Small intestine (tissue), 7 donors: ENCODE measurements at regions not wholly inside any gene's neighbourhood (a gene's known extent, or its start where the extent isn't known, plus 50 kb on each side); places are given as distances from the start of the nearest gene placed in this dataset.
A peak's percentile ranks its signal among the peaks of the same experiment; 100 is the strongest.
"Not testable (repeated sequence)": the region's sequence is repeated elsewhere in the genome, so short reads cannot be mapped to it uniquely, and the experiment has no call there.

Experiments
- DNase-seq, 2 donors: peaks; one replicate each; pipeline versions ENCODE4 v3.0.0 to v3.0.0-alpha.2; 2013
- FAIRE-seq: peaks from 2 replicates; lab custom pipeline; 2012; peaks lifted over from hg19 to GRCh38; lab: Jason Lieb, UNC
- H3K27ac ChIP-seq, 3 donors: one replicate each; pipeline ENCODE4 v1.5.1; 2013; ENCODE audit warnings: low read length in 2 of 3, mild to moderate bottlenecking in 2 of 3, control low read depth in 1 of 3, inconsistent platforms in 1 of 3, low read depth in 1 of 3, moderate library complexity in 1 of 3
- H3K27me3 ChIP-seq, 3 donors: one replicate each; pipeline ENCODE4 v1.6.1; 2013; ENCODE audit warnings: low read length in 3 of 3, inconsistent platforms in 1 of 3; ENCODE audit not compliant: control insufficient read depth in 3 of 3, insufficient read depth in 3 of 3
- H3K36me3 ChIP-seq, 3 donors: one replicate each; pipeline ENCODE4 v1.6.1; 2013; ENCODE audit warnings: low read length in 3 of 3, inconsistent platforms in 1 of 3, low read depth in 1 of 3, mild to moderate bottlenecking in 1 of 3, moderate library complexity in 1 of 3; ENCODE audit not compliant: control insufficient read depth in 3 of 3, insufficient read depth in 2 of 3
- H3K4me1 ChIP-seq, 3 donors: one replicate each; pipeline ENCODE4 v1.6.1; 2013; ENCODE audit warnings: low read length in 2 of 3, inconsistent platforms in 1 of 3, low read depth in 1 of 3, mild to moderate bottlenecking in 1 of 3, moderate library complexity in 1 of 3; ENCODE audit not compliant: control insufficient read depth in 3 of 3, insufficient read depth in 2 of 3
- H3K4me3 ChIP-seq, 3 donors: one replicate each; pipeline ENCODE4 v1.5.1; 2013; ENCODE audit warnings: low read length in 3 of 3, control low read depth in 1 of 3, inconsistent platforms in 1 of 3, low read depth in 1 of 3, mild to moderate bottlenecking in 1 of 3, moderate library complexity in 1 of 3
- H3K9me3 ChIP-seq, 2 donors: one replicate each; pipeline ENCODE4 v1.6.1; 2013; ENCODE audit warnings: low read depth in 1 of 2, low read length in 1 of 2; ENCODE audit not compliant: control insufficient read depth in 2 of 2, insufficient read depth in 1 of 2
- whole genome bisulfite sequencing, 3 donors: extraction: QIAGEN DNeasy Blood & Tissue Kit; methylation state at CpG; one replicate each; pipeline ENCODE4 v1.1.7; 2013; 5-methylcytosine and 5-hydroxymethylcytosine counted together
- donor health status: healthy with polysubstance abuse.
- donor health status: control.
- donor health status: control.
- donor health status: Bipolar disorder and iron deficiency.
- donor health status: healthy.

DNA sequence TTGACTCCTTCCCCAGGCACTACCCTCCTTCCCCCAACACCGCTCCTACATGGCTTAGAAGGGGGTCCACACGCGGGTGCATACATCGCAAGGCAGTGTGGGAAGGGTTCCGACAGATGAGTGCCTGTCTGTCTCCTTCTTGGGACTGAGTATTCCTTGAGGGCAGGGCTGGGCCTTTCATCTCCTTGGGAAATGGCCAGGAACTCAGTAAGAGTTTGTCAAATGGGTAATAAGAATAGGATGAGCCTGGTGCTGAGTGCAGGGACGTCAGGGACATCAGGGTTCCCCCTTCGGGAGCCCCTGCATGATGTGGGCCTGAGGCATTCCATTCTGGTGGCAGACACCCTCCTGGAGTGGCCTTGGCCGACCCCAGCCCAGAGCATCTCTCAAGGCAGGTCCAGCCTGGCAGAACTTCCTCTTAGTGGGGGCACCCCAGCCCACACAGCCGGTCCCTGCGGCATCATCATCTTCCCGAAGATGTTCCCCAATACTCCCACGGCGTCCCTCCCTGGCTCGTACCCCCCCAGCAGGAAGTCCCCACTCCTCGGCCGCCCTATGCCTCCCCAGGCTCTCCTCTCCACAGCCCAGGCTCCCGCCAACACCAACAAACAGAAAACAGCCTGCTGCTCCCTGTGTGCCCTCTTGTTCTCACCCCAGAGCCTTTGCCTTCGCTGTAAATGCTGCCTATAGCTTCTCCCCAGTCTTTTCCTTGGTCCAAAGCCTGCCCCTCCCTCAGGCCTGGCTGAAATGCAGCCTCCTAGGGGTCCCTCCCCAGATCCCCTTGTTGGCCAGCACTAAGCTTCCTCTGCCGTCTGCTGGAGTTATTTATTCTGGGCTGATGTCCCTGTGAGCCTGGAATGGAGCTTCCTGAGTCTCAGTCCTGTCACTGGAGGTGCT, 67.5 kb upstream of the LCTL start:
- Histone ChIP-seq H3K4me1 (peaks cover 0 to 15% (median 0%) of the 10 kb centered on the region in 3 donors), H3K27ac (no peak overlapping the region), H3K4me3 (no peak overlapping the region), H3K9me3 (no peaks in the 10 kb centered on the region), H3K27me3 (no peaks in the 10 kb centered on the region), H3K36me3 (no peaks in the 10 kb centered on the region)
- FAIRE-seq (no peak), DNase-seq (no peak)
- 73 to 80% (median 74%) methylated on average over 19 of the region's 19 CpGs for WGBS, 3 donors

DNA sequence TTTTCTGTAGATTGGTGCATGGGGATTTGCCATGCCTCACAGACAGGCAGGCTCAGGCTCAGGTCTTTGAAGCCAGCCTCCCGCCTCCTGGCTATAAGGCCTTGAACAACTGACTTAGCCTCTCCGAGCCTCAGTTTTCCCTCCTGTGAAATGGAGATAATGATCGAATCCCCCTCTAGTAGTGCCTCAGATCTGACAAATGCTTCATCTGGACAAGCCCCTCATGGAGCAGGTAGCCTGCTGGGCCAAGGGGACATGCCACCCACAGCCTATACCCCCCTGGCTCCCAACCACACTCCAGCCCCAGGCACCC, 68.1 kb upstream of the LCTL start:
- no peaks in the 10 kb centered on the region for H3K9me3 ChIP-seq
- 92% methylated on average over 3 of the region's 3 CpGs for WGBS, 3 donors
- H3K27me3 ChIP-seq = no peaks in the 10 kb centered on the region

DNA sequence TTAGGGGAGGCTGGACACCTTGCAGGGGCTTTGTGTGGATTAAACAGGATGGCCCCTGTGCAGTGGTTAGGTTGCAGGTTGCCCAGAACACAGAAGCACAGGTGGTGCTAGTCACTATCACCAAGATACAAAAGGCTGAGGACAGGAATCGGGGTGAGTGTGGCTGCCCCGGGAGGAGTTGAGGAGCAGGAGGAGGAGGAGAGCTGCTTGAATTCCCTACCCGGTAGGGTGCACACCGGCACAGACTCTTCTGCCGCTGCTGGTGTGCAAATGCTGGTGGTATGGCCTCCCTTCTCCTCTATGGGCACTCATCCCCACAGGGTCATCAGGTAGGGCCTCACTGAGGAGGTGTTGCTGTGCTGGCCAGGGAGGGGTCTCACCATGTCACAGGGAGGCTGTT, 67.5 kb upstream of the SMAD6 start:
- no peaks in the 10 kb centered on the region for H3K36me3 ChIP-seq
- no peaks in the 10 kb centered on the region for H3K27me3 ChIP-seq
- FAIRE-seq (no peak), DNase-seq (no peak)
- H3K4me1 ChIP-seq = peaks cover 0 to 15% (median 0%) of the 10 kb centered on the region in 3 donors
- no peak overlapping the region for H3K4me3 ChIP-seq
- WGBS, 3 donors = 80 to 90% (median 88%) methylated on average over 5 of the region's 5 CpGs
- H3K27ac ChIP-seq = no peak overlapping the region
- no peaks in the 10 kb centered on the region for H3K9me3 ChIP-seq

More for the DNA sequence above, 68.1 kb upstream of the LCTL start:
- DNase-seq = no peak
- FAIRE-seq = no peak
- peaks cover 0 to 15% (median 0%) of the 10 kb centered on the region in 3 donors for H3K4me1 ChIP-seq
- no peak overlapping the region for H3K4me3 ChIP-seq
- no peaks in the 10 kb centered on the region for H3K36me3 ChIP-seq
- no peak overlapping the region for H3K27ac ChIP-seq

DNA sequence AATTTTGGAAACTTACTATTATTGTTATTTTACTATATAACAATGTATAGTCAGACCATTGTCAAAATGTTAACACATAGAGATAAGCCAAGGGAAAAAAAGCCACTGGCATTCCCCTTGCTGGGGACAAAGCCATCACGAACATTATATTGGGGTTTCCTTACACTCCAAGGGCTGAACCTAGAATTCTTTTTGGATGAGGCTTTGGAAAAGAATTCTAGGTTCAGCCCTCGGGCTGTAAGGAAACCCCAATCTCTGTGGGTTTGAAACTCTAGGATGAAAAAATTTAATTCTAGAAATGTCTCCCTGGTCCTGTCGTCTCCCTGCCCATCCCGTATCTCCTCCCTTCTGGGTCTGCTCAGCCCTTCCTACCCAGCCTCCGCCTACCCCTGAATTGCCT, 67.0 kb upstream of the SMAD6 start:
- Histone ChIP-seq H3K4me3 (no peak overlapping the region), H3K9me3 (no peaks in the 10 kb centered on the region), H3K27ac (no peak overlapping the region), H3K4me1 (peaks cover 0 to 15% (median 0%) of the 10 kb centered on the region in 3 donors), H3K27me3 (no peaks in the 10 kb centered on the region), H3K36me3 (no peaks in the 10 kb centered on the region)
- FAIRE-seq (no peak), DNase-seq (no peak)
- 88 to 89% (median 88%) methylated on average over 5 of the region's 5 CpGs for WGBS, 3 donors

DNA sequence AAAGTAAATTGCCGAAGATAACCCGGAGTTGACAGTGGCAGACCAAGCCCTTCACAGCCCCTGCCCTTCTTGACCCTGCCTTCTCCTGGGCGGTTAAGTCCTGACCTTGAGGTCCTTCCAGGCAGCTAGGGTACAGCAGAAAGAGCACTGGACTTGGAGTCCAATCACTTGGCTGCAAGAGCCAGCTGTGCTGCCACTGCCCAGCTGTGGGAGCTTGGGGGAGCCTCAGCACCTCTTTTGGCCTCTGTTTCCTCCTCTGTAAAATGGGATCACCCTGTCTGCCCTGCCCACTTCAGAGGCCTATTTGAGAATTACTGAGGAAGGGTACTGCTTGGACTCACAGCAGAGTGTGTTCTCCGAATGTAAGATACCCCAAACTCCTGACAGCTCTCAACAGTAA, 66.2 kb upstream of the SMAD6 start:
- Histone ChIP-seq H3K27ac (no peak overlapping the region), H3K4me3 (no peak overlapping the region), H3K27me3 (no peaks in the 10 kb centered on the region), H3K4me1 (peaks cover 0 to 7% (median 0%) of the 10 kb centered on the region in 3 donors), H3K36me3 (no peaks in the 10 kb centered on the region), H3K9me3 (no peaks in the 10 kb centered on the region)
- DNase-seq (no peak), FAIRE-seq (no peak)
- 79 to 90% (median 81%) methylated on average over 4 of the region's 4 CpGs for WGBS, 3 donors

DNA sequence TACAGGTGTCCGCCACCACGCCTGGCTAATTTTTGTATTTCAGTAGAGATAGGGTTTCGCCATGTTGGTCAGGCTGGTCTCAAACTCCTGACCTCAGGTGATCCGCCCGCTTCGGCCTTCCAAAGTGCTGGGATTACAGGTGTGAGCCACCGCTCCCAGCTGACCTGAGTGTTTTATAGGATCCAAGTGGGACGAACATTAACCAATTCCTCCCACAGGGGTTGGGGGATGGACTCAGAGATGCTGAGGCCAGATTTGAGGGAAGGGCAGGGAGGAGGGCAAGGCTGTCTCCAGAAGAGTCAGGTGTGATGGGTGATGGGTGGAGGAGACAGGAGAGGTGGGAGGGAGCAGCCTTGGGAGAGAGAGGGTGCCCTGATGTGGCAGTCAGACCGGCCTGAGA, 65.0 kb upstream of the SMAD6 start:
- not testable (repeated sequence) for H3K27ac ChIP-seq, H3K36me3 ChIP-seq, H3K4me3 ChIP-seq, H3K27me3 ChIP-seq, DNase-seq, FAIRE-seq, H3K9me3 ChIP-seq, H3K4me1 ChIP-seq
- WGBS, 3 donors = 86 to 93% (median 88%) methylated on average over 9 of the region's 9 CpGs

DNA sequence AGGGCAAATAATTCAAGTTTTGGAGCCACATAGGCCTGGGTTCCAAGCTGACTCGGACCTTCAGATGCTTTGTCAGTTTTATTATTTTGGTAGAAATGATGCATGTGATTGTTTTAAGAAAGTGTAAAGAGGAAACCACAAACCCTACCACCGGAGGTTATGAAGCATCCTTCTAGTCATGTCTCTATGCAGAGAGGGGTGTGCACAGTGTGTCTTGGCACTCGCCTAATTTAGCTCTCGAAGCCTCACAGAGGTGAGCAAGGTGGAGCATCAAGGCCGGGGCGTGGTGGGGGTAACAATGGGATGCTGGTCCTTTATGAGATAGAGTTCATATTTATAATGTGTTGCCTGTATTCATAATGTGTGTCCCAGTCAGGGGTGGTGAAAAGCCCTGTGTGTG, 63.7 kb upstream of the SMAD6 start:
- H3K9me3 ChIP-seq = no peaks in the 10 kb centered on the region
- H3K4me1 ChIP-seq = peaks cover 0 to 16% (median 2%) of the 10 kb centered on the region in 3 donors
- DNase-seq (no peak), FAIRE-seq (no peak)
- H3K4me3 ChIP-seq = no peak overlapping the region
- H3K27ac ChIP-seq = no peak overlapping the region
- no peaks in the 10 kb centered on the region for H3K36me3 ChIP-seq
- no peaks in the 10 kb centered on the region for H3K27me3 ChIP-seq
- WGBS, 3 donors = 72 to 86% (median 75%) methylated on average over 6 of the region's 6 CpGs

DNA sequence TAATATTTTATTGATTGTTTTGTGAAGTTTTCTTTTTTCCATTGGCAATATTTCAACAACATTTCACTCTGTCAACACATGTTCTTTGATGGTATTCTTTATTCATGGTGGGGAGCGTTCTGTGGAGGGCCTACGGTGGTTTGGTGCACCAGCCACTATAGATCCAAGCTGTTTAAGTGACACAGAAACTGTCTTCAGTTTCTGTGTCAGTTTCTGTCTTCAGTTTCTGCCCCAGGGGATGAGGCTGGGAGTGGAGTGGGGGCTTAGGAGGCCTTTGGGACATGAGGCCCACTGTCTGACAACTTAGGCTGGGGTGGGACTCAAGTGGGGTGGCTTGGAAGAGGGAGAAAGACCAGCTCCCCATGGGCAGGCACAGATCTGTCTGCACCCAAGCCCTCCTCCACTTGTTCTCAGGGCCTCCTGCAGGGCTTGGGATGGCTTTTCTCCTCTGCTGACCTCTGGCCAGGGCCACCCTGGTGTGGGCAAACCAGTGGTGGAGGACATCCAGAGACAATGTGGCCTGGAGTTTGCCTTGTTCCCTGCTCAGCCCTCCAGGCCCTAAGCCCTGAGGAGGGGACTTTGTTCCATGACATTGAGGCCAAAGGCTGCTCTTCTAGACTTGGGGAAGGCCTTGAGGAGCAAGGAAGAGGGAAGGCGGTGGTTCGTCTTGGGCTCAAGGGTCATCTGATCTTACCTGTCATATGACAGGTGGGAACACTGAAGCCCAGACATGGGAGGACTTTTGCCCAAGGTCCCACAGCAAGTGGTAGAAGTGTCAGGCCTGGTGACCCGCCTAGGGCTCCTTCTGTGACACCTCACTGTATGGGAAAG, 60.3 kb upstream of the SMAD6 start:
- no peak overlapping the region for H3K4me3 ChIP-seq
- no peaks in the 10 kb centered on the region for H3K9me3 ChIP-seq
- no peak for FAIRE-seq
- no peaks in the 10 kb centered on the region for H3K36me3 ChIP-seq
- no peaks in the 10 kb centered on the region for H3K27me3 ChIP-seq
- peak overlapping the region in 2 of 3 donors; percentile 46 to 76 for H3K27ac ChIP-seq
- DNase-seq = peak; percentile 88 to 89
- 66 to 84% (median 72%) methylated on average over 5 of the region's 5 CpGs for WGBS, 3 donors
- peaks cover 0 to 29% (median 2%) of the 10 kb centered on the region in 3 donors for H3K4me1 ChIP-seq
